Activated T-cell treated with anti-CD3 and anti-CD28 coated beads, Interleukin-2, amount 50 U/mL, for 1 hour (primary cell): ENCODE measurements at regions not wholly inside any gene's neighbourhood (a gene's known extent, or its start where the extent isn't known, plus 50 kb on each side); places are given as distances from the start of the nearest gene placed in this dataset.

Experiments
- DNase-seq: peaks from one replicate; pipeline ENCODE4 v3.0.0-alpha.2; 2020

- no peak for DNase-seq
These were observed 289.4 kb upstream of the FMN2 start for GRCh38 chr1:239802275-239802674.

- no peak for DNase-seq
These were observed 287.9 kb upstream of the FMN2 start for GRCh38 chr1:239803781-239804180.

GRCh38 chr1:239804266-239804665 is 287.4 kb upstream of the FMN2 start:
- no peak for DNase-seq

- no peak for DNase-seq
These were observed 286.6 kb upstream of the FMN2 start for GRCh38 chr1:239805042-239805441.

GRCh38 chr1:239805851-239806772 is 285.6 kb upstream of the FMN2 start:
- DNase-seq = no peak

GRCh38 chr1:239806897-239807296 is 284.8 kb upstream of the FMN2 start:
- no peak for DNase-seq

GRCh38 chr1:239807361-239807760 is 284.3 kb upstream of the FMN2 start:
- DNase-seq = no peak

- DNase-seq = no peak
These were observed 281.6 kb upstream of the FMN2 start for GRCh38 chr1:239810061-239810481.

- DNase-seq = no peak
These were observed 280.3 kb upstream of the FMN2 start for GRCh38 chr1:239811211-239811885.

GRCh38 chr1:239812580-239812979 is 279.1 kb upstream of the FMN2 start:
- DNase-seq = no peak

GRCh38 chr1:239814306-239814881 is 277.3 kb upstream of the FMN2 start:
- no peak for DNase-seq

GRCh38 chr1:239815074-239815473 is 276.6 kb upstream of the FMN2 start:
- no peak for DNase-seq

- no peak for DNase-seq
These were observed 275.5 kb upstream of the FMN2 start for GRCh38 chr1:239816081-239816782.

GRCh38 chr1:239817276-239817675 is 274.4 kb upstream of the FMN2 start:
- DNase-seq = no peak

- no peak for DNase-seq
These were observed 273.9 kb upstream of the FMN2 start for GRCh38 chr1:239817801-239818200.

GRCh38 chr1:239819096-239819495 is 272.6 kb upstream of the FMN2 start:
- DNase-seq = no peak

- no peak for DNase-seq
These were observed 271.9 kb upstream of the FMN2 start for GRCh38 chr1:239819756-239820250.

GRCh38 chr1:239823852-239824251 is 267.8 kb upstream of the FMN2 start:
- DNase-seq = no peak

- DNase-seq = no peak
These were observed 265.5 kb upstream of the FMN2 start for GRCh38 chr1:239826211-239826610.

- no peak for DNase-seq
These were observed 264.9 kb upstream of the FMN2 start for GRCh38 chr1:239826736-239827135.

GRCh38 chr1:239829535-239829934 is 262.1 kb upstream of the FMN2 start:
- no peak for DNase-seq

GRCh38 chr1:239831577-239832355 is 259.9 kb upstream of the FMN2 start:
- no peak for DNase-seq
